H1 (cell line): ENCODE measurements at regions not wholly inside any gene's neighbourhood (a gene's known extent, or its start where the extent isn't known, plus 50 kb on each side); places are given as distances from the start of the nearest gene placed in this dataset.

Experiments used
- CTCF ChIA-PET: fragments of 300-600 bp; sonication (Branson Sonifier 250); formaldehyde crosslinking; loops from one replicate; lab custom pipeline; 2021; ENCODE audit not compliant: partially characterized antibody; lab: Charles Lee
- POLR2A ChIA-PET: fragments of 300-600 bp; sonication (Branson Sonifier 250); formaldehyde crosslinking; loops from one replicate; lab custom pipeline; 2021; ENCODE audit warnings: inconsistent platforms; ENCODE audit not compliant: partially characterized antibody; lab: Charles Lee
- DNase-seq, 2 experiments: peaks; one replicate each; pipeline versions ENCODE4 v3.0.0 to v3.0.0-alpha.2; 2010 to 2022; ENCODE audit warnings: low spot score in 2 of 2, low read depth in 1 of 2, mixed read lengths in 1 of 2
- FAIRE-seq: peaks from 2 replicates; lab custom pipeline; 2011; peaks lifted over from hg19 to GRCh38; lab: Jason Lieb, UNC
- H2AFZ ChIP-seq: 2 replicates; pipeline ENCODE4 v1.8.1; 2012; ENCODE audit warnings: low read length, inconsistent platforms
- H2AK5ac ChIP-seq: 2 replicates; pipeline ENCODE4 v1.6.1; 2013; ENCODE audit warnings: low read depth, low read length
- H2BK120ac ChIP-seq: replicated peaks from 2 replicates; pipeline ENCODE3; 2013; ENCODE audit warnings: low read depth, low read length, inconsistent platforms
- H2BK12ac ChIP-seq: 2 replicates; pipeline ENCODE4 v1.6.1; 2013; ENCODE audit warnings: low read depth, low read length
- H2BK15ac ChIP-seq: 2 replicates; pipeline ENCODE4 v1.6.1; 2013; ENCODE audit warnings: low read length
- H2BK20ac ChIP-seq: 2 replicates; pipeline ENCODE4 v1.6.1; 2013; ENCODE audit warnings: low read length
- H2BK5ac ChIP-seq: 2 replicates; pipeline ENCODE4 v1.6.1; 2013; ENCODE audit warnings: low read depth, low read length
- H3K14ac ChIP-seq: 2 replicates; pipeline ENCODE4 v1.6.1; 2013; ENCODE audit warnings: inconsistent platforms; ENCODE audit not compliant: insufficient read length
- H3K18ac ChIP-seq: 2 replicates; pipeline ENCODE4 v1.6.1; 2013; ENCODE audit warnings: low read length; ENCODE audit errors: extremely low read depth
- H3K23ac ChIP-seq: 2 replicates; pipeline ENCODE4 v1.6.1; 2013; ENCODE audit warnings: inconsistent platforms; ENCODE audit not compliant: insufficient read length
- H3K23me2 ChIP-seq: 2 replicates; pipeline ENCODE4 v1.6.1; 2013; ENCODE audit warnings: low read depth, low read length
- H3K27ac ChIP-seq: 2 replicates; pipeline ENCODE4 v1.6.1; 2011; ENCODE audit warnings: low read depth, low read length, inconsistent platforms
- H3K27me3 ChIP-seq, 4 experiments: replicated peaks in 1 of 4; 1 replicate in 1 of 4; 2 replicates in 3 of 4; pipeline versions ENCODE4 v1.6.1 to v1.8.1; 2011 to 2013; ENCODE audit warnings: low read length in 3 of 4, mild to moderate bottlenecking in 3 of 4, inconsistent platforms in 2 of 4, mixed read lengths in 2 of 4, moderate library complexity in 1 of 4; ENCODE audit not compliant: control insufficient read depth in 3 of 4, insufficient read depth in 3 of 4; ENCODE audit errors: extremely low read depth in 1 of 4
- H3K36me3 ChIP-seq, 4 experiments: 2 replicates each; pipeline versions ENCODE4 v1.6.1 to v1.8.1; 2011 to 2013; ENCODE audit warnings: mild to moderate bottlenecking in 4 of 4, low read length in 3 of 4, moderate library complexity in 2 of 4, control low read depth in 1 of 4, inconsistent platforms in 1 of 4; ENCODE audit not compliant: insufficient read depth in 4 of 4, control insufficient read depth in 2 of 4
- H3K4ac ChIP-seq: replicated peaks from 2 replicates; pipeline ENCODE3; 2013; ENCODE audit warnings: low read length, low read depth, mixed read lengths, inconsistent platforms; ENCODE audit not compliant: insufficient read length
- H3K4me1 ChIP-seq, 4 experiments: replicated peaks in 1 of 4; 1 replicate in 1 of 4; 2 replicates in 3 of 4; pipeline versions ENCODE4 v1.6.1 to v1.8.1; 2011 to 2013; ENCODE audit warnings: low read length in 3 of 4, inconsistent platforms in 2 of 4, mixed read lengths in 1 of 4; ENCODE audit not compliant: insufficient read depth in 4 of 4, control insufficient read depth in 3 of 4
- H3K4me2 ChIP-seq, 2 experiments: 2 replicates each; pipeline versions ENCODE4 v1.6.1 to v1.8.1; 2011 to 2013; ENCODE audit warnings: low read depth in 2 of 2, low read length in 2 of 2, control low read depth in 1 of 2, inconsistent platforms in 1 of 2, mild to moderate bottlenecking in 1 of 2; ENCODE audit not compliant: insufficient read depth in 1 of 2
- H3K4me3 ChIP-seq, 4 experiments: fragments of 200-600, 300-600 bp in 1 of 4; sonication (generic), shearing (Covaris generic), sonication (Bioruptor Twin) in 1 of 4; 2 replicates each; pipeline versions ENCODE4 v1.5.1 to v1.8.1; 2011 to 2016; ENCODE audit warnings: low read length in 4 of 4, low read depth in 3 of 4, control low read depth in 2 of 4, inconsistent platforms in 2 of 4, mild to moderate bottlenecking in 2 of 4, mixed read lengths in 1 of 4, moderate library complexity in 1 of 4; ENCODE audit not compliant: insufficient read depth in 2 of 4; ENCODE audit errors: extremely low read depth in 1 of 4
- H3K56ac ChIP-seq: replicated peaks from 2 replicates; pipeline ENCODE3; 2013; ENCODE audit warnings: low read depth, mild to moderate bottlenecking, mixed read lengths, low read length, inconsistent platforms; ENCODE audit not compliant: insufficient read length
- H3K79me1 ChIP-seq: 2 replicates; pipeline ENCODE4 v1.6.1; 2013; ENCODE audit warnings: low read depth, low read length, control low read depth
- H3K79me2 ChIP-seq, 2 experiments: 2 replicates each; pipeline versions ENCODE4 v1.6.1 to v1.8.1; 2012 to 2013; ENCODE audit warnings: low read length in 2 of 2, mild to moderate bottlenecking in 2 of 2, inconsistent platforms in 1 of 2; ENCODE audit not compliant: insufficient read depth in 2 of 2, control insufficient read depth in 1 of 2
- H3K9ac ChIP-seq, 4 experiments: replicated peaks in 1 of 4; 1 replicate in 1 of 4; 2 replicates in 3 of 4; pipeline versions ENCODE4 v1.6.1 to v1.8.1; 2011 to 2013; ENCODE audit warnings: low read depth in 3 of 4, low read length in 3 of 4, control low read depth in 2 of 4, mild to moderate bottlenecking in 2 of 4, moderate library complexity in 2 of 4, inconsistent platforms in 1 of 4; ENCODE audit errors: extremely low read depth in 1 of 4
- H3K9me3 ChIP-seq, 2 experiments: 2 replicates each; pipeline versions ENCODE4 v1.6.1 to v1.8.1; 2012 to 2013; ENCODE audit warnings: mild to moderate bottlenecking in 2 of 2, moderate library complexity in 2 of 2, control low read depth in 1 of 2, inconsistent platforms in 1 of 2, low read depth in 1 of 2, low read length in 1 of 2, mixed read lengths in 1 of 2; ENCODE audit not compliant: insufficient read depth in 2 of 2
- H4K20me1 ChIP-seq, 2 experiments: replicated peaks in 1 of 2; 2 replicates each; pipeline versions ENCODE3 to v1.8.1; 2011 to 2013; ENCODE audit warnings: inconsistent platforms in 2 of 2, low read length in 2 of 2, mild to moderate bottlenecking in 1 of 2; ENCODE audit not compliant: insufficient read depth in 2 of 2, control insufficient read depth in 1 of 2
- H4K5ac ChIP-seq: 2 replicates; pipeline ENCODE4 v1.6.1; 2013; ENCODE audit warnings: low read length, low read depth, mixed read lengths, inconsistent platforms; ENCODE audit not compliant: insufficient read length
- H4K8ac ChIP-seq: 2 replicates; pipeline ENCODE4 v1.8.0; 2013; ENCODE audit warnings: mild to moderate bottlenecking, moderate library complexity, low read length, inconsistent platforms; ENCODE audit not compliant: insufficient read depth; ENCODE audit errors: extremely low read depth
- H4K91ac ChIP-seq: replicated peaks from 2 replicates; pipeline ENCODE3; 2013; ENCODE audit warnings: low read length, mixed read lengths, inconsistent platforms; ENCODE audit not compliant: insufficient read length
- ATF2 ChIP-seq: IDR thresholded peaks from 2 replicates; pipeline ENCODE4 v1.6.1; 2012; ENCODE audit warnings: low read length, inconsistent platforms
- CEBPB ChIP-seq: IDR thresholded peaks from 2 replicates; pipeline ENCODE4 v1.6.1; 2012; ENCODE audit warnings: low read depth, low read length
- CHD1 ChIP-seq: IDR thresholded peaks from 2 replicates; pipeline ENCODE4 v1.6.1; 2012; ENCODE audit warnings: low read depth, low read length, improper control_type of control experiment
- EZH2 ChIP-seq: fragments of 200-600 bp; sonication (generic); IDR thresholded peaks from 2 replicates; pipeline ENCODE4 v1.7.1; 2012; ENCODE audit warnings: low read depth, mild to moderate bottlenecking, moderate library complexity, low read length, inconsistent platforms; ENCODE audit not compliant: severe bottlenecking
- HDAC6 ChIP-seq: IDR thresholded peaks from one replicate; pipeline ENCODE4 v1.7.1; 2012; ENCODE audit warnings: low read depth, mild to moderate bottlenecking, inconsistent platforms, low read length, moderate library complexity
- KDM1A ChIP-seq: fragments of 200-600, 300-600 bp; sonication (generic); IDR thresholded peaks from 2 replicates; pipeline ENCODE4 v1.7.1; 2016; ENCODE audit warnings: mild to moderate bottlenecking, low read length, borderline replicate concordance
- PHF8 ChIP-seq: fragments of 200-600 bp; sonication (generic); conservative IDR thresholded peaks from 2 replicates; pipeline ENCODE4 v1.7.1; 2012; ENCODE audit warnings: low read depth, mild to moderate bottlenecking, inconsistent platforms, low read length, moderate library complexity
- RAD21 ChIP-seq, 2 experiments: IDR thresholded peaks in 1 of 2; conservative IDR thresholded peaks in 1 of 2; 2 replicates each; pipeline ENCODE4 v1.6.1; 2011; ENCODE audit warnings: low read depth in 2 of 2, low read length in 2 of 2, improper control_type of control experiment in 1 of 2, inconsistent platforms in 1 of 2, mild to moderate bottlenecking in 1 of 2, moderate library complexity in 1 of 2
- SIN3A ChIP-seq, 2 experiments: IDR thresholded peaks in 1 of 2; conservative IDR thresholded peaks in 1 of 2; 2 replicates each; pipeline ENCODE4 v1.6.1; 2011 to 2012; ENCODE audit warnings: low read length in 2 of 2, improper control_type of control experiment in 1 of 2, low read depth in 1 of 2, mild to moderate bottlenecking in 1 of 2
- SP2 ChIP-seq: IDR thresholded peaks from 2 replicates; pipeline ENCODE4 v1.6.1; 2012; ENCODE audit warnings: mild to moderate bottlenecking, low read length, inconsistent platforms
- SUZ12 ChIP-seq: fragments of 200-600 bp; sonication (generic); IDR thresholded peaks from 2 replicates; pipeline ENCODE4 v1.6.1; 2012; ENCODE audit warnings: mild to moderate bottlenecking, inconsistent platforms, low read length, moderate library complexity, mixed read lengths
- WGBS, 2 experiments: shearing (Covaris generic) in 1 of 2; methylation state at CpG; one replicate each; pipeline versions ENCODE4 v1.1.6 to v1.1.7; 2013 to 2015; ENCODE audit warnings: low lambda C conversion rate in 2 of 2, mixed read lengths in 2 of 2, inconsistent platforms in 1 of 2, low coverage in 1 of 2, missing lambda C conversion rate in 1 of 2; ENCODE audit not compliant: insufficient replicate concordance in 2 of 2, insufficient coverage in 1 of 2, insufficient read length in 1 of 2; ENCODE audit errors: extremely low coverage in 1 of 2, missing lambda C conversion rate in 1 of 2; 5-methylcytosine and 5-hydroxymethylcytosine counted together

GRCh38 chr1:14545422-14546025 lies 53.0 kb upstream of the KAZN start:
- H3K27ac ChIP-seq, result no peak overlapping the region
- H3K23ac ChIP-seq, result no peak overlapping the region
- POLR2A ChIA-PET, result interaction anchor here (1.1 kb wide), 1 partner anchor 9 kb away, joined by 3 read pairs; no protein-coding TSS in a partner anchor
- no peak overlapping the region for H3K56ac ChIP-seq
- no peak overlapping the region for H3K4me3 ChIP-seq
- H2AFZ ChIP-seq, result no peak overlapping the region
- H4K20me1 ChIP-seq, result no peaks in the 10 kb centered on the region
- peaks cover 0 to 3% of the 10 kb centered on the region in 2 experiments; a peak in 1 of 4 replicates for H3K9me3 ChIP-seq
- DNase-seq (no peak), FAIRE-seq (no peak)
- H4K91ac ChIP-seq, result no peak overlapping the region
- CTCF ChIA-PET, result interaction anchor here (0.9 to 1.5 kb wide), 3 partner anchors 11 to 515 kb away, joined by 3 to 4 read pairs (median 4); no protein-coding TSS in a partner anchor
- H3K79me2 ChIP-seq, result no peaks in the 10 kb centered on the region
- no peak overlapping the region for H3K18ac ChIP-seq
- H2BK5ac ChIP-seq, result no peak overlapping the region
- H3K27me3 ChIP-seq, result no peaks in the 10 kb centered on the region
- H2BK20ac ChIP-seq, result no peak overlapping the region
- no peaks in the 10 kb centered on the region; the same call in 1 of the 2 replicates for H3K23me2 ChIP-seq
- H2BK15ac ChIP-seq, result no peak overlapping the region
- no peak overlapping the region for H2AK5ac ChIP-seq
- H3K4ac ChIP-seq, result no peak overlapping the region
- H2BK12ac ChIP-seq, result no peak overlapping the region
- H2BK120ac ChIP-seq, result no peak overlapping the region
- H4K5ac ChIP-seq, result no peak overlapping the region
- no peaks in the 10 kb centered on the region for H3K36me3 ChIP-seq
- H3K9ac ChIP-seq, result no peak overlapping the region
- no peaks in the 10 kb centered on the region for H3K79me1 ChIP-seq
- 88% methylated on average over 4 of the region's 4 CpGs; no CpG with 5 or more reads in 1 of the 2 experiments for WGBS, 2 experiments
- H3K4me2 ChIP-seq, result no peak overlapping the region
- H3K14ac ChIP-seq, result no peak overlapping the region
- peaks cover 0 to 4% (median 1%) of the 10 kb centered on the region in 4 experiments; a peak in 1 of 7 replicates for H3K4me1 ChIP-seq
- H4K8ac ChIP-seq, result no peak overlapping the region
- TF ChIP-seq EZH2 (no peak), HDAC6 (no peak), SIN3A (conservative IDR thresholded peaks at IDR 0.05 in 1 of 2, IDR thresholded peaks at IDR 0.05 in 1 of 2; ENCODE audit: low read depth in 1 of 2, low read length in 2 of 2) (no peak), CHD1 (no peak), SP2 (no peak), RAD21 (IDR thresholded peaks at IDR 0.05 in 1 of 2, conservative IDR thresholded peaks at IDR 0.05 in 1 of 2; ENCODE audit: low read depth in 2 of 2, low read length in 2 of 2) (no peak), ATF2 (no peak), PHF8 (no peak), KDM1A (no peak), CEBPB (no peak), SUZ12 (no peak)
